HG03097 (cell line): ENCODE measurements at regions not wholly inside any gene's neighbourhood (a gene's known extent, or its start where the extent isn't known, plus 50 kb on each side); places are given as distances from the start of the nearest gene placed in this dataset.

Experiments used
- ATAC-seq: cut with Tn5 transposase; IDR thresholded peaks from one replicate; pipeline ENCODE4 v1.9.1; 2021; ENCODE audit not compliant: unreplicated experiment, low FRiP score

DNA sequence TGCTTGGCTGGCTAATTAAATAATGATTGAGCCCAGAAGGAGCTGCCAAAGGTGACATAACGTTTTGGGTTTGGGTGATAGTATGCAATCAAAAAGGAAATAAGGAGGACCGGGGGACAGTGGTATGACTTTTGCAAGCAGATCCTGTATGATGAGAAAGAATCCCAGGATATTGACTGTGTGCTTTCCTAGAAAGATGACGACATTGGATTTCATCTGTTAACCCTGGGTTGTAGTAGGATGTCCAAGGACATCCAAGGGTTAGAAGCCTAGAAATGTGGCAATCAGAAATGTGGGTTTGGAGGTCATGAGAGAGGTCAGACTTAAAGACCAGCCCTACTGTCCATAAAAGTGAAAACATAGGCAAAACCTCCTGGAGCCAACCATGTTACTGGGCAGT lies 50.3 kb upstream of the HMHB1 start:
- no peak for ATAC-seq

DNA sequence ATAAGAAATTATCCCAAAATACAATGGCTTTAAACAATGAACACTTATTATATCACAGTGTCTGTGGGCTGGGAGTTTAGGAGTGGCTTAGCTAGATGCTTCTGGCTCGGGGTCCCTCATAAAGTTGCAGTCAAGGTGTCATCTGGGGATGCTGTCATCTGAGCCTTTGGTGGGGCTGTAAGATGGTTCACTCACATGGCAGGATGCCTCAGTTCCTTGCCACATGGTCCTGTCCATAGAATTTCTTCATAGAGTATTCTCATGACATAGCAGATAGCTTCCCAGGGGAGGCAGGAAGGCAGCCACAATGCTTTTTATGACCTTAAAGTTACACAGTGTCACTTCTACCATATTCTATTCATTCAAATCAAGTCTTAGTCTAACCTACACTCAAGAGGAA lies 51.2 kb upstream of the HMHB1 start:
- ATAC-seq: no peak

DNA sequence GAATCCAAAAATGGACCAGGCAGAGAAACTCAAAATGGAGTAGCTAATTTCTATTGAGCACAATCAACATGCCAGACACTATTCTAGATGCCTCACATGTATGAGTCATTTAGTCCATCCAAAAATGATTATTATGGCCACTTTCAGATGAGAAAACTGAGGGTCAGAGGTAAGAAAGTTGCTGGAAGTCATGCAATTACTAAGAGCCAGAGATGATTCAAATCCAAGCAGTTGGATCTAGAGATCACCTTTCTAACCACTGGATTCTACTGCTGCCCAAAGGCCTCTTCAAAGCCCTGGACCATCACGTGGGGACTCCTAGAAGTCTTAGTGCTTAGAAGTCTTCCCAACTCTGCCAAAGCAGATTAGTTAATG lies 51.8 kb upstream of the HMHB1 start:
- ATAC-seq: no peak

DNA sequence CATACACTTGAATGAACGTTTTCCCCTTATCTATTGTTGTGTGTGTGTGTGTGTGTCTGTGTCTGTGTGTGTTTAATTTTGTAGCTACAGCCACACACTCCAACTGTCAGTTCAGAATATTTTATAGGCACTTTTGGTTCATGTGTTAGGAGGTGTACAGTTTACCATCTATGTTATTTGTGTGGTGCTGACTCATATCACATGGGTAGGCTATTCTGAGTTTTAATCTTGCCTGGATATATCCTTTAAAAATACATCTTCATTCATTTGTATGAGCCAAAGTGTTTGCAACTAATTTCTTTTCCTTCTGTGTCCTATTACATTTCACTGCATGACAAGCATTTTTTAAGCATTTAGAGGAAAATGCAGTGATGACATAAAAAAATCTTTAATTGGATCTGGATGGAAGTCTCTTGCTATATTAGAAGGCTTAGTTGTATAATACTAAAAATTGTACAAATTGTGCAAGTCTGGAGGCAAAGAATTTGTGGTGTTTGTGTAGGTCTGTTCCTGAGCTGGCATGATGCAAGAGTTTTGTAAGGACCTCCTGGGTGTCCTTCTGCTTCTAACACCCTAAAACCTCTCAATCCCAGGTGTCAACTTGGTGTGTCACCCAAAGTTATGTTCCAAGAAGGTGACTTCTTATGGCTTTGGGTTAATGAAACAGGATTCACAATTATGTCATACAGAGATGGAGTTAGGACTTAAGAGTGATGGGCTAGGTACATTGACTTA lies 52.4 kb upstream of the HMHB1 start:
- no peak for ATAC-seq

DNA sequence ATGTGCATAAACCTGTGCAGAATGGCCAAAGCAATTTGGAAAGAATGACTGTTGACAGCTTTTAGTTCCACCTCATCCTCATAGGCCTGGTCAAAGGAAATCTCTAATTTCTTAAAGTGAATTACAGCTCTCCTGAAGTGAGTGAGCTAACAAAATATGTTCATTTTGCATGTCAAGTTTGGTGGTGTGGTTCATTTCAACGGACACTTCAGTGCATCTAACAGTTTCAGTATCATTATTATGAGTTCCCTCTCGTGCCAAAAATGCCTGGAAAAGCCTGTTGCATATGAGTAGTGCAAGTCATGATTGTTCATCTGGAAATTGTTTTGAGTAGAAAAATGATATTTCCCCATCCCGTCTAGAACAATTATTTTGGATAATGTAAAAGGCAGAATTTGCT lies 53.2 kb upstream of the HMHB1 start:
- peak; percentile 52 for ATAC-seq

DNA sequence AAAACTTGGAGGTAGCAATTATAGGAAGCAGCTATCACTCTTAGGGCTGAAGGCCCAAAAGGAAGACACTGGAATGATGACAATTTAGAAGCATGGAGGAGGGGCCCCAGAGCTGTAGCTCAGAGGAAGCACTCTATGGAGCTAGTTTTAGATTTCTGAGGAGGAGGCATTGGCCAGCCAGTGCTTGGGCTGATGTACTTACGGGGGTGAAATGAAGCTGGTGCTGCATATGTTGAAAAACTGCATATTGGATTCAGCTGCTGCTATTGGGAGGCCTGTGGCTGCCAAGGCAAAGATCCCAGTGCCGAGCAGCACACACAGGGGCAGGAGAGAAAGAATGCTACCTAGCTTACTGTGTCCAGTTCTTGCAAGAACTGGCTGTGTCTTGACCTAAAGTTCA lies 53.9 kb upstream of the HMHB1 start:
- ATAC-seq: no peak

DNA sequence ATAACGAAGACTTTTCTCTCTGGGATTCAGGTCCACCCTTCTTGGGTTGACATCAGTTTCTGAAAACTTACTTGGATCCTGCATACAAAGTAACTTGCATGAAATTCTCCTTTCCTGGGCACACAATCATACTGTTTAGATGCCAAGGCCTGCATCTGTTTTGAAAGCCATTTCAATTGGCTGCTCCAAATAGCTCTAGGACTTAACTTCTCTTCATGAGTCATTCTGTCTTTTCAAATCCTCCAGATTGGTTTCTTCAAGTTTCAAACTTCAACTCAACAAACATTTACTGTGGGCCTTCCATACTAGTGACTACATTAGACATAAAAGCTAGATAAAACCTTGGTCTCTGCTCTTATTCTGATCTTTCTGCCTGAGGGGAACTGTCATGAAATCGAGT lies 54.8 kb upstream of the HMHB1 start:
- no peak for ATAC-seq

DNA sequence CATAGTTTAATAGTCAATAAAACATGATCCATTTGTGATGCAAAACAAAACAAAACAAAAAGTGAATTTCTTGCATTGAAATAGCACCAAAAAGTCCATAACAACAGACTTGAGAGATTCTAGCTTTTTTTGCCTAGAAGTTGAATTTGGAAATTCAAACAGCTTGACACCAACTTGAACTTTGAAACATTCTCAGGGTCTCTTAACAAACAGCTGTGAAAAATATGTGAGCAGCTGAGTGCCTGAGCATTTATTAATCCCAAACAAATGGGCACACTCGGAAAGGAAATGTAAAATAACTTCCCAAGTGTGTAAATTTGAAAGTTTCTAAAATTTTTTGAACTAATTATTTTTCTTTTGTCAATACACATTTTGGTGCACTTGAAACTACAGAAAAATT lies 56.0 kb upstream of the HMHB1 start:
- no peak for ATAC-seq

DNA sequence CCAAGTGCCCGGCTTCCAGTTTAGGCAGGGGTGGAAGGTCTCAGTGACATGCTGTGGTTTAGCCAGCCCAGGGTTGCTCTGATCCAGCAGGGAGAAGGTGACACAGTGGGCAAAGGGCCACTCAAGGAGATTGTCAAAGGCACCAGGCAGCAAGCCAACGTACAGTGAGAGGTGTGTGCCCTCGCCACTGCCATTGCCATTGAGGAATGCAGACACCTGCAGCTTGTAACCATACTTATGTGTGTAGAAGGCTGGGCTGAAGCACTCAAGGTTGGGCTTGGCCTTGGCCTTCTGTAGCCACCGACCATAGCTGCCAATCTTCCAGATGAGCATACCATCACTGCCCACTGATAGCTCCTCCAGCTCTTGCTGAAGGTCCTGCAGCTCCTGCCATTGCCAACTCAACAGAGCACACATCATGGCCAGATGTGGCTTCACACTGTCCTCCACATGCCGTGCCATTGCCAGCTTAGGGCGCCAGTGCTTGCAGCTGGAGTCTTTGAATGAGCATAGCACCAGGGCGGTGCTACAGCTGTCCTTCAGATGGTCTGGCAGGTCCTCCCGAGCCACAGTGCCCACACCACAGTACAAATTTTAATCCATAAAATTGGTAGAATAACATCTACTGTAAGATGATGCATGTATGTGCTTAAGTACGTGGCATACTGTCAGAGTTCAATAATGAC lies 59.7 kb upstream of the HMHB1 start:
- no peak for ATAC-seq

DNA sequence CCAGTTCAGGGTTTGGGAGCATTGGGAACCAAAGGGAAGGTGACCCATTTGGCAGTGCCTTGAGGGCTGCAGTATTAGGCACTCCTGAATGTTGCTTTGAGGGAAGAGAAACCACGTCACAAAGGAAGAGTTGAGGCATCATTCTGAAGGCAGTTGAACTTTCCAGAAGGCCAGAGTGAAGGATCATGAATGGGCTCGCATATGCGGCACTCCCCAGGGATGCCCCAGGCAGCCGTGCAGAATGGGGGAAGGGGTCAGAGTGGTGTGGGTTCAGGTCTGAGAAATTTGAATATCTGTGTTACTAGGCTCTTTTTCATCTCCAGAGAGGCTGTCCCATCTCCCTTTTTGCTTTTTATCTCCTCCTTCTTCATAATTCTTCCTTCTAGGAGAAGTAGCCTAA lies 60.6 kb upstream of the HMHB1 start:
- ATAC-seq: no peak

DNA sequence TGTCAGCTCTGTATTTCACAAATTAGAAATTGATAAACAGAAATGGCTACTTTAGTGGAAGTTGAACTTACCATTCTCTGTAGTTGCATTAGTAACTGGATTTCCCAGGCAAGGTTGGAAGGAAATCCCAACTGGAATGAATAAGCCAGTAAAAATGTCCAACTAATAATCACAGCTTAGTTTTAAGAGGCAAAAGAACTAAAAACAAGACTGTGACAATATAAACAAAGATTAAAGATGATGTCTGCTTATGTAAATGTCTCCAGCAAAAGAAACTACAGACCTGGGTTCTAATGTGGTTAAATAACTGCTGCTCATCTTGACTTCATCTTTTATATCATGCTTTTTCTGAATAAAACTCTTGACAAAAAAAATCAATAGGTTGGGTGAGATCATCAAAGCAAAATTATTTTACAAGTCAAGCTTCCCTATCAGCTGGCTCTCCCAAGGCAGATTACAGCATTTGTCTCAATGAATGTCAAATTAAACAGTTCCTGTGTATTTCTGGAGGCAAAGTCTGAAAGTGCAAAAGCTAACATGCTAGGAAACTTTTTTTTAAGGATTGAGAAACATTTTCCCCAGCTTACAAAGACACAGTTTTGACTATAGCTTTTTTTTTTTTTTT lies 62.3 kb upstream of the HMHB1 start:
- no peak for ATAC-seq

DNA sequence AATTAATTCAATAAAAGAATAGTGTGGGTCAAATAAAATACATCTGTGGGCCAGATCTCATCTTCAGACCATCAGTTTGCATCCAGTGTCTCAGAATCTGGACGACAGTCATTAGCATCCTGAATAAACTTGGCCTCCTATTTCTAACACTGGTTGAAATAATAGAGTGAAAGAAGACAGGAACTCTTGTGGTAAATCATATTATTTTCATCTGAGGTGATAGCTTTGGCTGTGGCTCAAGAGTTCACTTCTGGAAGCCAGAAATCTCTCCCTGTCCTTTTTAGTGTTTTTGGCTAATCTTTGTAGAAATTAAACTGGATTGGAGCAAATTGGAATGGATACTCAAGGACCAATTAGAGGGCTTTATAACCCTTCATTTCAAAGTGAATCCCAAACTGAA lies 63.4 kb upstream of the HMHB1 start:
- ATAC-seq: no peak

DNA sequence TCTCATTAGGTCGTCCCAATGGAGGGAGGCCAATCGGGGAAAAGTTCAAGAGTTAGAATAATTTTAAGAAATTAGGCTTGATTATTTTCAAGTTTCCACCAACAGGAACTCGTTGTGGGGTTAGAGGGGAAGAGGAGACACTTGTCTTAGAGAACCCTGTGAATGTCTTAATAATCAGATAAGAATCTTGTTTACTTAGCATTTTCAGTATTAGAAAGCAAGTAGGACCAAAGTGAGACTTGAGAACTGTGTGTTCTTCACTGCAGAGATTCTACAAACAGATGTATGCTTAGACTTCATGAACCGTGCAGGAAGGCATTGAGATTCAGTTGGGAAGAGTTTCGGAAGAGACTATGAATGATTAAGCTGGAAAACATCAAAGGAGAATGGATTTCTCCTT lies 69.0 kb upstream of the HMHB1 start:
- no peak for ATAC-seq

DNA sequence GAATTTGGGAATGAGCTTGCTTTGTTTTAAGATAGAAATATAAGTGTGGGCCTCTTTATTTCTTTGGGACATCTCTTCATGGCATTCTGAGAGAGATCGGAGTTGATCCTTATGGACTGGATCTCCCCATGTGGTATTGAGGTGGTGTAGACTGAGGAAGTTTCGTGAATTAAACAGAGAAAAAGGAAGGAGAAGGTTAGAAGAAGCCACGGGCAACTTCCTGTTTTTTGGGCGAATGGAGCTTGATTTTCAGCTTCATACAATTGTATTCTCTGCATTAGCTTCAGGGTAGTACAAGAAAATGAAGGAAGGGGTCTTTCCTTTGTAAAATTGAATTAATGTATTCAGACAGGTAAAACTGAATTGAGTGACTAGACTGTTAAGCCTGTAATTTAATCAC lies 70.5 kb upstream of the HMHB1 start:
- no peak for ATAC-seq

DNA sequence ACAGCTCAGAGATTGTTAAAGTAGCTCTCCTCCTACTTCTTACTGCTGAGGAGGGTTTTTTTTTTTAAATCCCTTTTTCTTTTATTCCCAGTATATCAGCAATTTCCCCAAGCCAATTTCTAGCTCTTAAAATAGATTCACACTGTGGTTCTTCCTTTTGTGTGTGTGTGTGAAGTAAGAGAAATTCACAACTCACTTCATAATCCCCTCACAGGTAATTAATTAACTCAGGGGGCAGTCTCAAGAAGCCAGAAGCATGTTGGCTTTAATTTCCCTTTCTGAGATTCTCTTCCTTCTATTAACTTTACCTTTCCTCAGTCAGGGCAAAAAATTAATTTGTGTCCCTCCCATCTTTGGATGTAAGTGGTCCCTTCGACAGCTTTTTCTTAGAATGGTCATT lies 71.0 kb upstream of the HMHB1 start:
- ATAC-seq: no peak

DNA sequence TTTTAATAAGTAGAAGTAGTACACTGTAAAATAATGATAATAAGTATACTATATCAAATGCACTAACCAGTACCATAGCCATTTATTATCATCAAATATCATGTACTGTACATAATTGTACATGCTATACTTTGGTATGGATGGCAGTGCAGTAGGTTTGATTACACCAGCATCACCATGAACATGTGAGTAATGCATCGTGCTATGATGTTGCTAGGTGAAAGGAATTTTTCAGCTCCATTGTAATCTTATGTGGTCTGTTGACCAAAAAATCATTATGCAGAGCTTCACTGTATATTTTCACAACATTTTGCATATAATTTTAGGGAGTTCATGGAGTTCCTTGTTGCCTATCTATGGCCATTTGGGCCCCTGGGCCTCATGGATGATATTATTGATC lies 72.2 kb upstream of the HMHB1 start:
- ATAC-seq: no peak

DNA sequence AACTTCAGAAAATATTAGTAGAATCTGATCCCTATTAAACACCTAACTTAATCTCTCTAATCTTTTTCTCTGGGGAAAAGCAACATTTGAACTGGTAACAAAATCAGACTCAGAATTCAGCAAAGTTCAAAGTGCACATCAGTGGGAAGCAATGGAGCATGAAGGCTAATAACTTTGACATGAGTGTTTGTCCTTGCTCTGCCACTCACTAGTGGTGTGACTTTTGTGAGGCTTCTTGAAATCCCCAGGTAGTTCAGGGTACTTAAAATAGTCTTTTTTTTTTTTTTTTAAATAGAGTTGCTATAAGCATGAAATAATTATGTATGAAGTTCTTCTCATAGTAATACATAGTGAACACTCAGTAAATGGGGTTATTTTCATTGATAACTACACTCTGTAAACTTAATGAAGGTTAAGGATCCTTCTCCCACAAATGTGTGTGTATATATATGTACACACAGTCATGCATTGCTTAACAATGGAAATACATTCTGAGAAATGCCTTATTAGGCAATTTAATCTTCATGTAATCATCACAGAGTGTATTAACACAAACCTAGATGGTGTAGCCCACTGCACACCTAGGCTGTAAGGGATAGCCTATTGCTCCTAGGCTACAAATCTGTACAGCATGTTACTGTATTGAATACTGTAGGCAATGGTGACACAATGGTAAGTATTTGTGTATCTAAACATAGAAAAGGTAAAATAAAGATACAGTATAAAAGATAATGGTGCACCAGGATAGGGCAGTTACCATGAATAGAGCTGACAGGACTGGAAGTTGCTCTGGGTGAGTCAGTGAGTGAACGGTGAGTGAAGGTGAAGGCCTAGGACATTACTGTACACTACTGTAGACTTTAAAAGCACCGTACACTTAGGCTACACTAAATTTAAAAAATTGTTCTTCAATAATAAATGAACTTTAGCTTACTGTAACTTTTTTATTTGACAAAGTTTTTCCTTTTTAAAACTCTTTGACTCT lies 73.3 kb upstream of the HMHB1 start:
- ATAC-seq: no peak

DNA sequence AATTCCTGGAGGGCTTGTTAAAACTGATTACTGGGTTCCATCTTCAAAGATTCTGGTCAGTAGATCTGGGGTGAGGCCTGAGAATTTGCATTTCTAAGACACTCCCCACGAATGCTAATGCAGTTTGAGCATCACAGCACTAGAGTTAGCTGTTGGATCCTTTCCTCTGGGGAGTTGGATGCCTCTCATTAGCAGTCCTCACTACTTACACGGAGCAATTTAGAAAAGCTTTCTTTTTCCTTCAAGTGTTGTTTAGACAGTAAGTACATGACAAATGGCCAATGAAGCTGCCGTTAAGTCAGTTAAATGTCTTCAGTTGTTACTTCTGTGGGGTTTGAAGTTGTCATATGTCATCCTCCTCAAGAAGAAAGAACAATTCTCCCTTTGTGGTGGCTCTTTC lies 74.9 kb upstream of the HMHB1 start:
- no peak for ATAC-seq

DNA sequence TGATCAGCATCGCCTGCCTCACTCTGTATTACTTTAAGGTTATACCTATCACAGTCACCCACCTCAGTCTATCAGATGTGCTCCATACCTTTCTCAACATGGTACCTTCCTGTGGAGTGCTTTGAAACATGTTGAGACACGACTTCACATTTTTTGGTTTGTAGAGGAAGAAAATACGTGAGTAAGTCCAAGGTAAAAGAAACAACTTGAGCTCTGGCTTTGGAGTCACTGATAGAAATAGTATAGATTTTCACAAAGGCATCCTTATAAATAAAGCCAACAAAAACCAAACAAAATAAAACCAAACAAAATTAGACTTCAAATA lies 77.5 kb upstream of the HMHB1 start:
- ATAC-seq: no peak

DNA sequence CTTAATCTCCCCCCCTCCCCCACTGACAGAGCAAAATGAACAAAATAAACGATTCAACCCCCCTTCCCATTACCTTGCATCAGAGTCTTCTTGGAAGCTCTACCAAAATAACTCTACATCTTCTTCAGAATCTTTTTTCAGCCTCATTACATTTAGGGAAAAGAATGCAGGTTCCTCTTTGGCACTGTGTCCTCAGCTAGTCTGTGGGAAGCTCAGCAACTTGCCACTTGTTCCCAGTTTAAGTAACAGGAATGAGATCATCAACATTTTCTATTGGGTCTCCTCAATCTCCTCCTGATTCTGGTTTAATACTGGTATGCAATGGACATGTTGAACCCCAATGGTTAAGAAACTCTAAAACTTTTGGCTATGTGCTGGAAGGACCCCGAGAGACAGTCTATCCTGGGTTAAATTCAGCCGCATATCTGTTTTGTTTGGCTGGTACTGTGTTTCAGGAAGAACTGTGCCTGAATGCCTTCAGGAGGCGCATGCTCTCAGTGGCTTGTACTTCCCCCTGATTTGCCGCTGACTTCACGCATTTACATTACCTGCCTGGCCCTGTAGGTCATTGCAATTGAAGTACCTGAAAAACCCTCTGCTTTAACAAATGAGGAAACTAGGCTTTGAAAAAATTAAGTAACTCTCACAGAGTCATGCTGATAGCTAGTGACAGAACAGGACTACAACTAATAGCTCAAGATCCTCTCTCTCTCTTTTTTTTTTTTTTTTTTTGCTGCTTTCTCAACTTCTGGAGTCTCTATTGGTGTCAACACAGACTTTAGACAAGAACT lies 78.1 kb upstream of the HMHB1 start:
- no peak for ATAC-seq
